ENCODE measurements at regions not wholly inside any gene's neighbourhood (a gene's known extent, or its start where the extent isn't known, plus 50 kb on each side); places are given as distances from the start of the nearest gene placed in this dataset.
"Not testable (repeated sequence)": the region's sequence is repeated elsewhere in the genome, so short reads cannot be mapped to it uniquely, and the experiment has no call there.

DNA sequence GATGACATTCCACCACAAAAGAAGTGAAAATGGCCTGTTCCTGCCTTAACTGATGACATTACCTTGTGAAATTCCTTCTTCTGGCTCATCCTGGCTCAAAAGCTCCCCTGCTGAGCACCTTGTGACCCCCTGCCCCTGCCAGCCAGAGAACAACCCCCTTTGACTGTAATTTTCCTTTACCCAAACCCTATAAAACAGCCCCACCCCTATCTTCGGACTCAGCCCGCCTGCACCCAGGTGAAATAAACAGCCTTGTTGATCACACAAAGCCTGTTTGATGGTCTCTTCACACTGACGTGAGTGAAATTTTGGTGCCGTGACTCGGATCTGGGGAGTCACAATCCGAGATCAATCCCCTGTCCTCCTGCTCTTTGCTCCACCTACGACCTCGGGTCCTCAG is 101.0 kb upstream of the GRIN2A start:
- not testable (repeated sequence) for TF ChIP-seq POLR2AphosphoS5 (IDR thresholded peaks at IDR 0.05)
- TF ChIP-seq, protein P1, sequence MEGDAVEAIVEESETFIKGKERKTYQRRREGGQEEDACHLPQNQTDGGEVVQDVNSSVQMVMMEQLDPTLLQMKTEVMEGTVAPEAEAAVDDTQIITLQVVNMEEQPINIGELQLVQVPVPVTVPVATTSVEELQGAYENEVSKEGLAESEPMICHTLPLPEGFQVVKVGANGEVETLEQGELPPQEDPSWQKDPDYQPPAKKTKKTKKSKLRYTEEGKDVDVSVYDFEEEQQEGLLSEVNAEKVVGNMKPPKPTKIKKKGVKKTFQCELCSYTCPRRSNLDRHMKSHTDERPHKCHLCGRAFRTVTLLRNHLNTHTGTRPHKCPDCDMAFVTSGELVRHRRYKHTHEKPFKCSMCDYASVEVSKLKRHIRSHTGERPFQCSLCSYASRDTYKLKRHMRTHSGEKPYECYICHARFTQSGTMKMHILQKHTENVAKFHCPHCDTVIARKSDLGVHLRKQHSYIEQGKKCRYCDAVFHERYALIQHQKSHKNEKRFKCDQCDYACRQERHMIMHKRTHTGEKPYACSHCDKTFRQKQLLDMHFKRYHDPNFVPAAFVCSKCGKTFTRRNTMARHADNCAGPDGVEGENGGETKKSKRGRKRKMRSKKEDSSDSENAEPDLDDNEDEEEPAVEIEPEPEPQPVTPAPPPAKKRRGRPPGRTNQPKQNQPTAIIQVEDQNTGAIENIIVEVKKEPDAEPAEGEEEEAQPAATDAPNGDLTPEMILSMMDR (IDR thresholded peaks at IDR 0.05), result not testable (repeated sequence)
